ENCODE measurements at regions not wholly inside any gene's neighbourhood (a gene's known extent, or its start where the extent isn't known, plus 50 kb on each side); places are given as distances from the start of the nearest gene placed in this dataset.
"Not testable (repeated sequence)": the region's sequence is repeated elsewhere in the genome, so short reads cannot be mapped to it uniquely, and the experiment has no call there.

DNA sequence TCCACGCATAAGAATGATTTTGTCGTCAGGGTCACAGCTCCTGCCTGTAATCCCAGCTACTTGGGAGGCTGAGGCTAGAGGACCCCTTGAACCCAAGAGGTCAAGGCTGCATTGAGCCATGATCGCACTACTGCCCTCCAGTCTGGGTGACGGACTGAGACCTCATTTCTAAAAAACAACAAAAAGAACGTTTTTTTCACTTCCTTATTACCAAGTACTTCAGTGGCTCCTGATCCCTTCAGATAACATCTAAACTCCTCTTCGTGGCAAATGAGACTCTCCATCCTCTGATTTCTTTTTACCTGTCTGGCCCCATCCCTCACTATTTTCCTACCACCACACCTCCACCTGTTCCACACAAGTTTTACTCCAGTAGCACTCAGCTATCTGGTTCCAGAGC, 105.4 kb upstream of the TLK1 start:
- ATAC-seq (no peak), DNase-seq (no peak)
- Mint-ChIP-seq H3K9me3 (no peaks in the 10 kb centered on the region), H3K27me3 (ENCODE audit: low read depth in 2 of 2) (no peaks in the 10 kb centered on the region), H3K4me1 (peaks cover 0 to under 1% of the 10 kb centered on the region in 2 donors), H3K4me3 (no peak overlapping the region), H3K36me3 (no peaks in the 10 kb centered on the region), H3K27ac (no peak overlapping the region)
- no peak overlapping the region for H3K27ac ChIP-seq (ENCODE audit: low read length)
- no peak overlapping the region for H3K4me3 ChIP-seq (ENCODE audit: low read length)
- TF ChIP-seq, protein P1, sequence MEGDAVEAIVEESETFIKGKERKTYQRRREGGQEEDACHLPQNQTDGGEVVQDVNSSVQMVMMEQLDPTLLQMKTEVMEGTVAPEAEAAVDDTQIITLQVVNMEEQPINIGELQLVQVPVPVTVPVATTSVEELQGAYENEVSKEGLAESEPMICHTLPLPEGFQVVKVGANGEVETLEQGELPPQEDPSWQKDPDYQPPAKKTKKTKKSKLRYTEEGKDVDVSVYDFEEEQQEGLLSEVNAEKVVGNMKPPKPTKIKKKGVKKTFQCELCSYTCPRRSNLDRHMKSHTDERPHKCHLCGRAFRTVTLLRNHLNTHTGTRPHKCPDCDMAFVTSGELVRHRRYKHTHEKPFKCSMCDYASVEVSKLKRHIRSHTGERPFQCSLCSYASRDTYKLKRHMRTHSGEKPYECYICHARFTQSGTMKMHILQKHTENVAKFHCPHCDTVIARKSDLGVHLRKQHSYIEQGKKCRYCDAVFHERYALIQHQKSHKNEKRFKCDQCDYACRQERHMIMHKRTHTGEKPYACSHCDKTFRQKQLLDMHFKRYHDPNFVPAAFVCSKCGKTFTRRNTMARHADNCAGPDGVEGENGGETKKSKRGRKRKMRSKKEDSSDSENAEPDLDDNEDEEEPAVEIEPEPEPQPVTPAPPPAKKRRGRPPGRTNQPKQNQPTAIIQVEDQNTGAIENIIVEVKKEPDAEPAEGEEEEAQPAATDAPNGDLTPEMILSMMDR (IDR thresholded peaks at IDR 0.05): no peak
- intact Hi-C loops (cut with micrococcal nuclease): no loop called here
- H3K27me3 ChIP-seq (ENCODE audit: control insufficient read depth, insufficient read depth, low read length): no peaks in the 10 kb centered on the region
- H3K4me1 ChIP-seq (ENCODE audit: control insufficient read depth, insufficient read depth, low read length): no peaks in the 10 kb centered on the region
- H3K36me3 ChIP-seq (ENCODE audit: control insufficient read depth, insufficient read depth, low read length): no peaks in the 10 kb centered on the region
- 42% methylated on average over 6 of the region's 6 CpGs for WGBS (ENCODE audit: insufficient coverage)
- no peaks in the 10 kb centered on the region for H3K9me3 ChIP-seq (ENCODE audit: control insufficient read depth, insufficient read depth, low read length)

DNA sequence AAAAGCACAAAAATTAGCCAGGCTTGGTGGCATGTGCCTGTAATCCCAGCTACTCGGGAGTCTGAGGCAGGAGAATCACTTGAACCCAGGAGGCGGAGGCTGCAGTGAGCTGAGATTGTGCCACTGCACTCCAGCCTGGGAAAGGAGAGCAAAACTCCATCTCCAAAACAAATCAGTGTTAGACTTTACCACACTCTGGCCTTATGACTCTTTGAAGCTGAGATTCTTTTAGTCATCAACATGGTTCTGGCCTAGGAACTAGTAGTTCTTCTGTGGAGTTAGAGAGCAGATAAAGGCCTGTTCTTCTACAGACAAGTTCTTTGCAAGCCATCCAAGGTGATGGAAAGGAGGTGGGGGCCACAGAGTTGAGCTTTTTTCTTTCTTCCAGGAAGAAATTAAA, 100.8 kb upstream of the TLK1 start:
- ATAC-seq; intact Hi-C loops (cut with micrococcal nuclease); H3K4me1 ChIP-seq (ENCODE audit: control insufficient read depth, insufficient read depth, low read length); H3K36me3 ChIP-seq (ENCODE audit: control insufficient read depth, insufficient read depth, low read length); DNase-seq; H3K4me3 Mint-ChIP-seq; H3K27me3 Mint-ChIP-seq (ENCODE audit: low read depth in 2 of 2); H3K9me3 Mint-ChIP-seq; H3K4me3 ChIP-seq (ENCODE audit: low read length); H3K27ac Mint-ChIP-seq; H3K27ac ChIP-seq (ENCODE audit: low read length); H3K9me3 ChIP-seq (ENCODE audit: control insufficient read depth, insufficient read depth, low read length); H3K27me3 ChIP-seq (ENCODE audit: control insufficient read depth, insufficient read depth, low read length); H3K36me3 Mint-ChIP-seq: not testable (repeated sequence)
- WGBS (ENCODE audit: insufficient coverage): 97% methylated on average over 2 of the region's 2 CpGs
- peaks cover 7 to 11% of the 10 kb centered on the region in 2 donors for H3K4me1 Mint-ChIP-seq

DNA sequence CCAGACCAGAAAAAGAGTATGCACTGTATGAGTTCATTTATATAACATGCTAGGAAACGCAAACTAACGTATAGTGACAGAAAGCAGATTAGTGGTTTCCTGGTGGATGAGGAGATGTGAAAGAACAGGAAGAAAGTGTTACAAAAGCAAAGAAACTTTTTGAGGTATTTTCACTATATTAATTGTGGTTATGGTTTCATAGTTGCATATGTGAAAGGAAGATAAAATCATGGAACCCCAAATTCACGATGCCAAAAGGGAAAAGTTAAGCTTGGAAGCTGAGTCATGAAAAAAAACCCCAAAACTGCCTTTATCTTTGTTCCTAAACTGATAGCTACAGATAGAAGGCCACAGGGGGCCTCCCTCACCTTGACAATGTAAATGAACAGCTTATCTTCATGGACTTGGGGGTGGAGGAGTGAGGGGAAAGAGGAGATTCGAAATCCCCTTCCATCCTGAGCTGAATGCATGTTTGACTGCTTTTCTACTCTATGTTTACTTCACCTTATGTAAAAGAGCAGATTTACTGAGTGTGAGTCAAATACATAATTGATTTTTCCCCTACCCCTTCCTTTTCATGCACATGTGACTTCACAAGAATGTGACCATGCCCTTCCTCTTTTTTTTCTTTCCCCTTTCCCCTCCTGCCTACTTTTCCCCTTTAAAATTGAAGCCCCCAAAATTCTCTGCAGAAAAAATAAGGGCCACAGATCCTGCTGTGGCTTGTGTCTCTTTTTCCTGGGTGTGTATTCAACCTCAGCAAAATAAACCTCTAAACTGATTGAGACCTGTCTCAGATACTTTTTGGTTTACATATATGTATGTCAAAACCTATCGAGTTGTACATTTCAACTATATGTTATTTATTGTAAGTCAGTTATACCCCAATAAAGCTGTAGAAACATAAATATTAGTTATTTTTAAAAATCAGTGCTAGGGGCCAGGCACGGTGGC, 100.1 kb upstream of the TLK1 start:
- Mint-ChIP-seq H3K27ac (no peak overlapping the region), H3K9me3 (no peaks in the 10 kb centered on the region)
- intact Hi-C loops (cut with micrococcal nuclease): no loop called here

DNA sequence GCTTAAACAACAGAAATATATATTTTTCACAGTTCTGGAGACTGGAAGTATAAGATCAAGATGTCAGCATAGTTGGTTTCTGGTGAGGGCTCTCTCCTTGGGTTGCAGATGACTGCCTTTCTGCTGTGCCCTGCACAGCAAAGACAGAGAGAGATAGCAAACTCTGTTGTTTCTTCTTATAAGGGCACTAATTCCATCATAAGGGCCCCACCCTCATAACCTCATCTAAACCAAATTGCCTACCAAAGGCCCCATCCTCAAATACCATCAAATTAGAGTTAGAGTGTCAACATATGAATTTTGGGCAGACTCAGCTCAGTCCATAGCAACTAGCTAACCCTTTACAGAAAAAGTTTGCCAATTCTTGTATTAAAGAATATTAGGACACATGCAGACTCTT, 94.0 kb upstream of the TLK1 start:
- H3K36me3 ChIP-seq (ENCODE audit: control insufficient read depth, insufficient read depth, low read length): no peaks in the 10 kb centered on the region
- peaks cover 0 to 3% of the 10 kb centered on the region in 2 donors for H3K27me3 Mint-ChIP-seq (ENCODE audit: low read depth in 2 of 2)

More for the DNA sequence above, 100.1 kb upstream of the TLK1 start:
- no peak for ATAC-seq
- Histone ChIP-seq H3K27ac (ENCODE audit: low read length) (no peak overlapping the region), H3K9me3 (ENCODE audit: control insufficient read depth, insufficient read depth, low read length) (no peaks in the 10 kb centered on the region), H3K36me3 (ENCODE audit: control insufficient read depth, insufficient read depth, low read length) (no peaks in the 10 kb centered on the region), H3K27me3 (ENCODE audit: control insufficient read depth, insufficient read depth, low read length) (no peaks in the 10 kb centered on the region), H3K4me1 (ENCODE audit: control insufficient read depth, insufficient read depth, low read length) (no peaks in the 10 kb centered on the region), H3K4me3 (ENCODE audit: low read length) (no peak overlapping the region)
- H3K27me3 Mint-ChIP-seq (ENCODE audit: low read depth in 2 of 2): no peaks in the 10 kb centered on the region
- no peaks in the 10 kb centered on the region for H3K36me3 Mint-ChIP-seq
- 23% methylated on average over 4 of the region's 6 CpGs for WGBS (ENCODE audit: insufficient coverage)
- DNase-seq: peak in 1 of 2 donors; percentile 38
- TF ChIP-seq, protein P1 (IDR thresholded peaks at IDR 0.05): no peak
- peaks cover 7 to 11% of the 10 kb centered on the region in 2 donors for H3K4me1 Mint-ChIP-seq
- no peak overlapping the region for H3K4me3 Mint-ChIP-seq

More for the DNA sequence above, 94.0 kb upstream of the TLK1 start:
- Mint-ChIP-seq H3K27ac (no peak overlapping the region), H3K4me1 (no peaks in the 10 kb centered on the region), H3K36me3 (no peaks in the 10 kb centered on the region), H3K9me3 (no peaks in the 10 kb centered on the region), H3K4me3 (no peak overlapping the region)
- Histone ChIP-seq H3K4me1 (ENCODE audit: control insufficient read depth, insufficient read depth, low read length) (no peaks in the 10 kb centered on the region), H3K27ac (ENCODE audit: low read length) (no peak overlapping the region), H3K27me3 (ENCODE audit: control insufficient read depth, insufficient read depth, low read length) (no peaks in the 10 kb centered on the region), H3K9me3 (ENCODE audit: control insufficient read depth, insufficient read depth, low read length) (no peaks in the 10 kb centered on the region), H3K4me3 (ENCODE audit: low read length) (no peak overlapping the region)
- ATAC-seq: no peak
- DNase-seq: no peak
- TF ChIP-seq, protein P1 (IDR thresholded peaks at IDR 0.05): no peak
- intact Hi-C loops (cut with micrococcal nuclease): no loop called here

Data from natural killer cell (primary cell).